ENCODE measurements at regions not wholly inside any gene's neighbourhood (a gene's known extent, or its start where the extent isn't known, plus 50 kb on each side); places are given as distances from the start of the nearest gene placed in this dataset.
"Not testable (repeated sequence)": the region's sequence is repeated elsewhere in the genome, so short reads cannot be mapped to it uniquely, and the experiment has no call there.

DNA sequence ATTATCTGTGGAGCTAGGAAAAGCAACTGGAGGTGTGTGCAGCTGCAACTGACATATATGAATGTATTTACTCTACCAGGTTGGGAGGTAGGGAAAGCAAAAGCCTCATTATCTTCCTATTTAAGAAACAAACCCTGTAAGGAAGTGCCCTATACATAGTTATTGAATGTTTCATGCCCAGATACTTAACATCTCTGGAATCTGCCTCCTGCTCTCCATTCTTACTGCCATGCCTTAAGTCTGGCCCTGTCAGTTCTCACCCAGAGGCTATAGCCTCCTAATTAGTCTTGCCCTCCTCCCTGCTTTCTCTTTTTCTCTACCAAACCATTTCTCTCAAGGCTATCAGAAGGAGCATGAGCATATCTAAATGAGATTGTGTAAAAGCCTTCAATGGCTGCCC is 542.6 kb upstream of the LRRN3 start:
- DNase-seq (ENCODE audit: low read depth): no peak
- no peak for TF ChIP-seq CTCF (IDR thresholded peaks at IDR 0.05; ENCODE audit: insufficient read depth, low read depth, low read length)
- no peak overlapping the region for H3K4me3 ChIP-seq (ENCODE audit: low read depth, low read length)

DNA sequence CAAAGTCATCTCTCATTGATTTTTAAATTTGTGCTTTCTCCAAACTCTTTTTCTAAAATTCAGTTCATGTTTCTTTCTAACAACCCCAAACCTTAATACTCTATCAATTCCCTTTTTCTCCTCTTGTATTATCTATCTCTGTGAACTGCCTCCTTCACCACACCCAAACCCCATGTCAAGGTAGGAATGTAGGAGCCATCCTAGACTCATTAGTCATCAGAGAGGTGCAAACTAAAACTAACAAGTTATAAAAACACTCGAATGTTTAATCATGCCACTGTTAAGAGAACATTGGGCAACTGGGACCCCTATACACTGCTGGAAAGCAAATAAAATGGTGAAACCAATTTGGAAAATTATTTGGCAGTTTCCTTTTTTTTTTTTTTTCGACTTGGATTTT is 533.8 kb upstream of the LRRN3 start:
- no peak for DNase-seq (ENCODE audit: low read depth)
- no peak for TF ChIP-seq CTCF (IDR thresholded peaks at IDR 0.05; ENCODE audit: insufficient read depth, low read depth, low read length)
- H3K4me3 ChIP-seq (ENCODE audit: low read depth, low read length): no peak overlapping the region

- H3K4me3 ChIP-seq (ENCODE audit: low read depth, low read length); DNase-seq (ENCODE audit: low read depth): not testable (repeated sequence)
These were observed 527.6 kb upstream of the LRRN3 start for GRCh38 chr7:110563286-110563685.

DNA sequence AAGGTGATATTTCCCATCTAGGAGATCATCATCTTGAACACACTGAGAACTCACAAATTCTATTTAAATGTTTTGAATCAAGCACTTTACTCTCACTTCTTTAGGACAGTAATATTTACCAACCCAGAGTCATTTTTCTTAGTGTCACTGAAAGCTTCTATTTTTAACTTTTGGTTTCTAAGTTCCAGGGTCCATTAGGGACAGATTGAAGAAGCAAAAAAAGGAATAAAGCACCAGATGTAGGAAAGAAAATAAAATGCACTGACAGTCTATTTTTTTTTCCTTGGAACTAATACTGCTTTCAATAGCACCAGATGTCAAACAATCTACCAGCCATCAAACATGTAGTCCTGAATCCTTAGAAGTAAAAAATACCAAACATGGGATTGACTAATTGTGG is 526.7 kb upstream of the LRRN3 start:
- TF ChIP-seq CTCF (IDR thresholded peaks at IDR 0.05; ENCODE audit: insufficient read depth, low read depth, low read length): no peak
- no peak for DNase-seq (ENCODE audit: low read depth)
- no peak overlapping the region for H3K4me3 ChIP-seq (ENCODE audit: low read depth, low read length)

DNA sequence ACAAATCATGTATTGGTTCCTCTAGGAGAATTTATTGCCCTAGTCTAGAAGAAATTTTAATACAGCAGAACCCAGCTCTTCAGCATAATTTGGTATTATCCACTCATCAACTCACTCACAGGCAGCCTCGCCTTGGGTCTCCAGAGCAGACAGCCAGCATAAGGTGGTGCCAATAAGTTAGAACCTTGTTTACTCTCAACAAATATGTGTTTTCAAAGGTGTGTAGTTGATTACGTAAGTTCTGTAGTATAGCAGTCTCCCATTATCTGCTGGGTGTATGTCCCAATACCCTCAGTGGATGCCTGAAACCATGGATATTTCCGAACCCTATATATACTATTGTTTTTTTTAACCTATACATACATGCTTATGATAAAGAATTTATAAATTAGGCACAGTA is 522.5 kb upstream of the LRRN3 start:
- no peak for TF ChIP-seq CTCF (IDR thresholded peaks at IDR 0.05; ENCODE audit: insufficient read depth, low read depth, low read length)
- H3K4me3 ChIP-seq (ENCODE audit: low read depth, low read length): no peak overlapping the region
- no peak for DNase-seq (ENCODE audit: low read depth)

DNA sequence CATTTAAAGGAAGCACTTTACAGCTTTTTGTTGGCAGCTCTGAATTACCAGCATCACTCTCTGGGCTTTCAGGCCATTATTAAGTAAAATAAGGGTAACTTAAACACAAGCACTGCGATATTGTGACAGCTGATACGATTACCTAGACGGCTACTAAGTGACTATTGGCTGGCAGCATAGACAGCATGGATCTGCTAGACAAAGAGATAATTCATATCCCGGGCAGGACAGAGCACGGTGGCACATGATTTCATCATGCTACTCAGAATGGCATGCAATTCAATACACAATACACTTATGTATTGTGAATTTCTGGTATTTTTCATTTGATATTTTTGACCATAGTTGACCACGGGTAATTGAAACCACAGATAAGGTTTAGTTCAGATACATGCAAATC is 522.0 kb upstream of the LRRN3 start:
- no peak for DNase-seq (ENCODE audit: low read depth)
- H3K4me3 ChIP-seq (ENCODE audit: low read depth, low read length): no peak overlapping the region
- no peak for TF ChIP-seq CTCF (IDR thresholded peaks at IDR 0.05; ENCODE audit: insufficient read depth, low read depth, low read length)

GRCh38 chr7:110569486-110570205 is 521.3 kb upstream of the LRRN3 start:
- TF ChIP-seq CTCF (IDR thresholded peaks at IDR 0.05; ENCODE audit: insufficient read depth, low read depth, low read length): no peak

More at GRCh38 chr7:110569486-110570205, 521.3 kb upstream of the LRRN3 start:
- peak; percentile 27 for DNase-seq (ENCODE audit: low read depth)
- no peak overlapping the region for H3K4me3 ChIP-seq (ENCODE audit: low read depth, low read length)
